Activated naive CD4-positive, alpha-beta T cell treated with anti-CD3 and anti-CD28 coated beads, Interleukin-2, amount 50 U/mL, for 16 hours (primary cell): ENCODE measurements at regions not wholly inside any gene's neighbourhood (a gene's known extent, or its start where the extent isn't known, plus 50 kb on each side); places are given as distances from the start of the nearest gene placed in this dataset.
"Not testable (repeated sequence)": the region's sequence is repeated elsewhere in the genome, so short reads cannot be mapped to it uniquely, and the experiment has no call there.

Experiments used
- DNase-seq: peaks from one replicate; pipeline ENCODE4 v3.0.0-alpha.2; 2020

DNA sequence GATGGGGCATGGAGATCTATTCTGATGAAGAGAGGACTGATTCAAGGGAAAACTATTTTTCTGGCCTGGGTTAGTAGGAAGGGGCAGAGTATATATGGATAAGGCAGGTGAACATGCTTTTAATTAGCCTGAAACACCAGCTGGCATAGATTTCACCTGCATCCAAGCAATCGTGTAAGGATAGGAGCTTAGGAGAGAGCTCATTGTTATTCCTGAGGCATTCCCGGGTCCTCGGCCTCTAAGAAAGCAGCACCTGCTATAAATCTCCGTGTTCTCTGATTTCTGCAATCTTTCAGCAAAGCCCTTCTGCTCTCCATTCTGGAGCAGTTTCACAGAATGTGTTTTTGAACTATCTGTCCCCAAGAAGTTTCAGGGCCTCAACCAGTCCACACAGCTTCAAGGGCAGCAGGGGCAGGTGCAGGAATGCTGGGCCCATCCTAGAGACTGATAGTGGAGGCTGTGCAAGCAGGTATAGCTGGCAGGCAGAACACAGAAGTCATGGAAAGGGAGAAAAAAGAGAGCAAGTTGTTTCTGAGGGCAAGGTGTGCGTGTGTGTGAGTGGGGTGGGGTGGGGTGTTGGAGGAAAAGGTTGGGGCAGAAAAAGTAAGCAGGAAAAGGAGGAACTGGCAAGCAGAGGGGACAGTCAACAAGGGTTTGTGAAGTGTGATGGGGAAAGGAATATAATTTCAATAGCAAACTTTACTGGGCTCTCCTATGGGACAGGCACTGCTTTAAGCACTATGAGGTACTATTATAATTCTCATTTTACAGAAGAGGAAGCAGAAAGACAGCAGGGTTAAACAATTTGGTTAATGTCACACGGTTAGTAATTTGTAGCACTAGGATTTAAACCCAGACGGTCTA is 203.7 kb upstream of the SSTR1 start:
- DNase-seq = no peak

DNA sequence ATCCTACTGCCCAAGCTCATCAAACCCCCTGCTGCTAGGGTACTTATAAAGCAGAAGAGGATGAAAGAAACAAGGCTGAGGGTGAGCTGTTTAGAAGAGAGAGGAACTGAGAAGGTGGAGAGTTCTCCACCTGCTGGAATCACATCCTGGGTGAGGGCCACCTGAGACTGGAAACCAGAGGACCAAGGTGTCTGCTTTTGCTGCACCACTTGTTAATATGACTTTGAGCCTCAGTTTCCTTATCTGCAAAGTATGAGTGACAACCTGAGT is 203.2 kb upstream of the SSTR1 start:
- DNase-seq = no peak

- DNase-seq = not testable (repeated sequence)
Measured at GRCh38 chr14:38011156-38011555, 196.5 kb upstream of the SSTR1 start.

DNA sequence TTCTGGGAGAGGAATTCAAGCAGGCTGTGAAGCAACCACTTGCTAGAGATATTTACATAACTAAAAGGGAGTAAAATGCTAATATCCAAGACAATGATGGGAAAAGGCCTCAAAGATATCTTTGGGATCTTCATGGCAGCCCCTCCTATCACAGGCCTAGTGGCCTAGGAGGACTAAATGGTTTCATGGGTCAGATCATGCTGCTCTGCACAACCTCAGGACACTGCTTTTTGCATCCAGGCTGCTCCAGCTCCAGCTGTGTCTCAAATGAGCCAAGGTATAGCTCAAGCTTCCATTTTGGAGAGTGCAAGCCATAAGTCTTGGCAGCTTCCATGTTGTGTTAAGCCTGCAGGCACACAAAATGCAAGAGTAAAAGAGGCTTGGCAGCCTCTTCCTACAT is 195.6 kb upstream of the SSTR1 start:
- no peak for DNase-seq

- no peak for DNase-seq
Measured at GRCh38 chr14:38016497-38016896, 191.2 kb upstream of the SSTR1 start.

DNA sequence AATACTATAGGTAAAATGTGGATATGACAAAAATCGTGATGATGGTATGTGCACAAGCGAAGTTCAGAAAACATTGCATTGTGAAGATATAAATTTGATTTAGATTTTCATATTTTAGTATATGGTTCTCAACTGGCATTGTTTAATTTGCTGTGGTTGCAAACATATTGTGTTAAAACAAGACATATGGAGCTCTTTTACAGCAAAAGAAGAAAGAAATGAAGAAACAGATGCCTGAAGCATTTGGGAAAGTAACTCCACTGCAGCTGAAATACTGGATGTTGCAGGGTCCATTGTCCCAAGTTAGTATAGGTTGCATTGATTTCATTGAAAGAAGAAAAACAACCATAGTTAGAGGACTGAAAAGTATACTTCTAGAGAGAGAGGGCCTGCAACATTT is 185.8 kb upstream of the SSTR1 start:
- DNase-seq = no peak

DNA sequence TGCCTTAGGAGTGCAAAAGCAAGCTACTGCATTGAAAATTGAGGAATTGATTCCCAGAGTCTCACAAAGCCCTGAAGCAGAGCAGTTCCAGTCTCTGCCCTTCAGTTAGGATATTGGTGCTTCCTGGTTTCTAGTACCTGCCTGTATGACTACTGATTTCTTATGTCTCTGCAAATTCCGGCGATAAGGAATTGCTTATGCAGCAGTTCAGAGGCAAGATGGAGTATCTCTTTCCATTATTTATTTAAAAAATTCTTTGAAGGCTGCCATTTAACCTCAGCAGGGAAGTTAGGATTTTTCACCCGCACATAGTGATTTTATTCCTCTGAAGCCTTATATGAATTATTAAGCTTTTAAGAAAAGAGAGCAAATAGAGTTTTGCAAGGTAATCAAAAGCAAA is 184.9 kb upstream of the SSTR1 start:
- DNase-seq = no peak

GRCh38 chr14:38038171-38038570 is 169.5 kb upstream of the SSTR1 start:
- DNase-seq = no peak

DNA sequence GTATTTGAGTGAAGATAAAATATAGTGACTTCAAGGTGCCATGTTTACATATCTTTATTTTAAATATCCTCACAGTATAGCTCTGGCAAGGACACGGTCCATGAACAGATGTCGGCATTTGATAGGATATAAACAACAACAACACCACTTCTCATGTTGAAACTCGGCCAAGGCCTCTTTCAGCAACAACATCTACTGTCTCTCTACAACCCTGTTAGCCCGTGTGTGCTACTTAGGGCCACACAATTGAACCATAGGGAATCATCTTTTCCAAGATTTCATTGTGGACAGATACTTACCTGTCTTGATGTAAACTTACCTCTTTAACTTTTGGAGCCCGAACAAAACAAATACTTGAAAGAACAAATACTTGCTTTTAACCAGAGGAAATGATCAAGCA is 168.7 kb upstream of the SSTR1 start:
- no peak for DNase-seq

DNA sequence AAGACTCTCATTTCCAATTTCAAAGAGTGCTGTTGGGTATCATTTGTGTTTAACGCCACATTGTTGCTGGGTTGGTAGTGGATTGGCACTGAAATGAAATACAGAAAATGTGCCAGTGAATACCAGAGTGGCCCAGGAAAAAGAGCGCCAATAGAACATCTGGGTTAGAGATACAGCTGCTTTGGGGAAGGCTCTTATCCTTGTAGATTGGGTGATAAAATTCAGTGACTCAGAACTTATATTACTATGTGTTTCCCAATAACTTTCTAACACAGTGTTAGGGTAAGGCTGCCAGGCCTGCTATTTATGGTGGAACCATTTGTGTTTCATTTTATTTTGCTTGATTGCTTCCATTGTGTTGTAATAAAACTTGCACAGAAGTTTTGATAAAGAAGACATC is 168.2 kb upstream of the SSTR1 start:
- no peak for DNase-seq

DNA sequence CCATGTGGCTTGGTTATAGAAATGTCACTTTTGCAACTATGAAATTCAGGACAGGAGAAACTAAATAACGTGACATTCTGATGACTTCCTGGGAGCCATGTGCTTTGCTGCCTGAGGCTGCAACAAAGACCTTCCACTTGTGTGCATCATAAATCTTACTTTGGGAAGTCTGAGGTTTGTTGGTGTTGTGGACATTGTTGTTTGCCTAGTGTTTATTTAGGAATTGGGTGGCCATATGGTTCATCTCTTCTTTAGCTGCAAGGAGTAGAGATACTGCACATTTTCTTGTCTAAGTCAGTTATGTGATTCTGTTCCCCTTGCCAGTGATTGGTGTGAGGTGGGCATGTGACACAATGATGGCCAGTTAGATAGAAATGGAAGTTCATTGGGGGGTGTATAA is 167.3 kb upstream of the SSTR1 start:
- no peak for DNase-seq

DNA sequence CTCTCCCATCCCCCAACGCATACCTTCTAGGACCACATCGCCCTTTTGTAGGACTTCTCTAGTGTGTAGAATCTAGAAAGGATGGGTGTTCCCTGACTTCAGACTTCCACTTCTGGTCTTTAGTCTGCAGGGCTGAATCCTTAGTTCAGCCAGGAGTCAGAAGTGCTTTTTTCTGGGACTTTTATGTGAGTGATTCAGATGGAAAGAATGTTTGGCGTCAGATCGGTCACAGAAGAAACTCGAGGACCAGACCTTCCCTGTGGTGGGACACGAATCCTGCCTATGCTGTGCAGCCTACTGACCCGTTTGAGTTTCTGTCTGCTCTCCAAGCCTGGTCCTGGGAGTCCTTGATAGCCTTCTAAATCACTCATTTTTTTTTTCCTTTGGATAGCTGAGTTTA is 165.4 kb upstream of the SSTR1 start:
- no peak for DNase-seq

DNA sequence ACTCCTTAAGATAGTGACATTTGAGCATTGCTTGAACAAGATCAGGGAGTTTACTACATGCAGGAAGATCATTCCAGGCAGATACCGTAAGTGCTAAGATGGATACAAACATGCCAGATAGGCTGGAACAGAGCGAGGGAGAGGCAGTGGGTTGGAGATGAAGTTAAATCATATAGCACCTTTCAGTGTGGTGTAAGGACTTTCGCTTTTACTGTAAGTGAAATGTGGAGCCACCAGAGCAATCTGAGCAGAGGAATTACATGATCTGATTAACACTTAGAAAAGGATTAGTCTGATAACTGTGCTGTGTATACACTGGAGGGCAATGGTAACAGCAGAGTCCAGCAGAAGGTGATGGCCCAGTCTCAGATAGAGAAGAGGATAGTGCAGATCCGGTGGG is 163.0 kb upstream of the SSTR1 start:
- DNase-seq = no peak

DNA sequence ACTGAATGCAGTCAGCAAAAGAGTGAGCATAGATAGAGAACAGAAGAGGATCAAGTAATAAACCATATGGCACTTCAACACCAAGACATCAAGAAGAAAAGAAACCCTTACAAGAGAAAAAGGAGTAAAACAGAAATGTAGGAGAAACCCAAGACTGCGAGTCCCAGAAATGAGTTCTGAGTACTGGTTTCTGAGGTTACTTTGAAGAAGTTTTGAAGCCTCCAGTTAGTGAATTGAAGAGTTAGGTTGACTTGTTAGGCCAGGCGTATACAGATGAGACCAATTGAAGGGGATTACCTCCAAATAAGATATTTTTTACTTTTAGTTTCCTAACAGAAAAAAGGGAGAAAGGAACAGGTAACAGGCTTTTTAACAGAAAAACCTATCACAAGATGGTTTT is 162.2 kb upstream of the SSTR1 start:
- DNase-seq = no peak

DNA sequence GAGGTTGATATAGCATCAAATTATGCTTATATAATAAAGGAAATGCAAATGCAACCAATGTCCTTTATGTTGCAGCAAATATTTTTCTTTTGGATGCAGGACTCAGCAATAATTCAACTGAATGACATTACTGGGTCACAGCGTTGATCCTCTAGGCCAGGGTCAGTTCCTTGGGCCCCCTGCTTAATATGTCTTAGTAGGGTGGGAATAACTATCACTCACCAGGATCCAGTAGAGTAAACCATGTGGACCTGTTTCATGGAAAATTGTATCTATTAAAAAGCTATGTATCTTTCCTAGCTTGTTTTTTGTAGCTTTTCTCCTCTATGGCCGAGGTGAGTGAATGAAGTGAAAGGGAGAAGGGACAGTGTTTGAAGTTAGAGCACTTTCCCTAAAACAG is 161.5 kb upstream of the SSTR1 start:
- no peak for DNase-seq

DNA sequence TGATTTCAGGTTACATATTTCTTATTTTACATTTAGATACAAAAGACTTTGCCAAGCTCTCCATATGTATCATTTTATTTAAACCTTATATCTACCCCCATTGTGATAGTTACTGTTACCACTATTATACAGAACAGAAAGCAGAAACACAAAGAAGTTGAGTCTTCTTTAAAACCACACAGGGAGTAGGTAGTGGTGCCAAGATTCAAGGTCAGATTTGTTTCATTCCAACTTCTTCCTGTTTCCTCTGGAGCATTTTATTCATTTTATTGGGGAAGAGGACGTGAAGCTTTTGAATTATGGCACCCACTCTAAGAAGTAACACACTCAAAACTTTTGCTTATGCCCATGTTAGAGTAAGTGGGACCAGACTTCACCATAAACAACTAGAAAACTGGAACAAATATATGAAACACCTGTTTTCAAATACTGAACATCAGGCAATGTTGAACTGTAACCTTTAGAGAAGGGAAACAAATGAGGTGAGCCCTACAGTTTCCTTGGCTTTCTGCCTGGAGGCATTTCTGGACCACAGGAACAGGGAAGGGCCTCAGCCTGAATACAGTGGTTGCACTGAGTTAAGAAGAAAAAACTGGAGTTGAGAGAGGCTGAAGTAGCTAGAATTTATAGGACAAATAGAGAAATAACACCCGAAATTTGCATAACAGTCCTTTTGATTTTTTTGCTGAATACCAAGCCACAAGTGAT is 160.4 kb upstream of the SSTR1 start:
- DNase-seq = no peak

GRCh38 chr14:38053666-38054065 is 154.0 kb upstream of the SSTR1 start:
- DNase-seq = no peak

DNA sequence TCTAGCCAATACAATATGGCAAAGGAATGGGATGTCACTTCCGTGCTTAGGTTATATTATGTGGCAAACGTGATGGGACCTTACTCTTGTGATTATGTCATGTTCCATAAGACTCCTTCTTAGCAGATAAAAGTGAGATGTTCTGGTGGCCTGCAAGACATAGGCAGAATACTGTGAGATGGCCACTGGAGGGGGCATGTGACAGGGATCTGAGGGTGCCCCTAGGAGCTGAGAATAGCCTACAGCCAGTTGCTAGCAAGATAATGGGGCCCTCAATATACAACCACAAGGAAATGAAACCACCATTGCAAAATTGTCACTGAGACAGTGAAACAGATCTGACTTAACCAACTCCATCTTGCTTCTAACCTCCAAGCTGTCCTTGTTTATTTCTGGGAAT is 151.4 kb upstream of the SSTR1 start:
- DNase-seq = no peak

DNA sequence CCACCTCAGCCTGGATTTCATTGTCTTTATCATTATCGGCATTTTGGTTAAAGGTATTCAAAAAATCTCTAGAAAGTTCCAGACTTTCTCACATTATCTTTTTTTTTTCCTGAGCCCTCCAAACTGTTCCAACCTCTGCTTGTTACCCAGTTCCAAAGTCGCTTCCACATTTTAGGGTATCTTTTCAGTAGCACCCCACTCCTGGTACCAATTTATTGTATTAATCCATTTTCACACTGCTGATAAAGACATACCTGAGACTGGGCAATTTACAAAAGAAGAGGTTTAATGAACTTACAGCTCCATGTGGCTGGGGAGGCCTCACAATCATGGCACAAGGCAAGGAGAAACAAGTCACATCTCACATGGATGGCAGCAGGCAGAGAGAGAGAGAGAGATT is 145.5 kb upstream of the SSTR1 start:
- DNase-seq = not testable (repeated sequence)

DNA sequence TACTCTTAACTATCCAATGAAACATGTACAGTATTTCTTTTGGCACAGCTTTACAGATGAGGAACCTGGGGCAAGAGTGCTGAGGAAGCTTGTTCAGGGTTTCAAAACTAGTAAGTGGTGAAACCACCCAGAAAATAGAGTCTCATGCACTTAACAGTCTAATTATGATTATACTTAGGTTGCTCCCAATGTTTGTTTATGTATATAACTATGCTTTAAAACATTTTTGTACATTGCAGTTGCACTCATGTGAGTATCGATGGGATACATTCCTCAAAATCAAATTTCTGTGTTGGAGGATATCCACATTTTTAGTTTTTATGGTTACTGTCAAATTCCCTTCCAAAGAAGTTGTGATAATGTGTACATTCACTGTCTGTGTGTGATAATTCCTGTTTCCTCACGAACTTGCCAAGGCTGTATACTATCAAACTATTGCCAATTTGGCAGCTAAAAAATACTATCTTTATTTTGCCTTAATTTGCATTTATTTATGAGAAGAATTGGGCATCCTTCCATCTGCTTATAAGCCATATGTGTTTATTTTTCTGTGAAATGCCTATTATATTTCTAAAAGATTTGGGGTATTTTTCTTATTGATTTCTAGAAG is 143.9 kb upstream of the SSTR1 start:
- DNase-seq = no peak

DNA sequence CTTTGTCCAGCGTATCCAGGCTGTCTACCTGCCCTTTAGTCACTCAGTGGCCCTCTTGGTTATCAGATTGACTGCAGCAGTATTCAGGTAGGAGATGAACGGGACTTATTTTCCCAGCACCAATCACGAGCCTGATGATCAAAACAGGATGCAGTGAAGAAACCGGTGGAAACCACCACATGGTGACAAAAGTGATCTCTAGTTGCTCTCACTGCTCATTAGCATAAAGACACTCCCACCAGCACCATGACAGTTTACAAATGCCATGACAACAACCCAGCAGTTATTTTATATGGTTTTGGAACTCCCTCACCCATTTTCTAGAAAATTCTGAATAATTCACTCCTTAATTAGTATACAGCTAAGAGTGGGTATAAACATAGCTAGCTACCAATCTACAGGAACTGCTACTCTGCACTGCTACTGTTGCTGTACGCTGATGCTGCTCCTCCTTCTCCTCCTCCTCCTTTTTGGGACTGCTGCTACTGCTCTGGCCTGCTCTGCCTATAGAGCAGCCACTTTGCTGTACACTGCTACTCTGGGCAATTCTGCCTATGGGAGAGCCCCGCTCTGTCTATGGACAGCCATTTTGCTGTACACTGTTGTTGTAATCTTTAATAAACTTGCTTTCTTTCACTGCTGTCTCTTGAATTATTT is 142.5 kb upstream of the SSTR1 start:
- peak; percentile 33 for DNase-seq

GRCh38 chr14:38070061-38070588 is 137.6 kb upstream of the SSTR1 start:
- no peak for DNase-seq

DNA sequence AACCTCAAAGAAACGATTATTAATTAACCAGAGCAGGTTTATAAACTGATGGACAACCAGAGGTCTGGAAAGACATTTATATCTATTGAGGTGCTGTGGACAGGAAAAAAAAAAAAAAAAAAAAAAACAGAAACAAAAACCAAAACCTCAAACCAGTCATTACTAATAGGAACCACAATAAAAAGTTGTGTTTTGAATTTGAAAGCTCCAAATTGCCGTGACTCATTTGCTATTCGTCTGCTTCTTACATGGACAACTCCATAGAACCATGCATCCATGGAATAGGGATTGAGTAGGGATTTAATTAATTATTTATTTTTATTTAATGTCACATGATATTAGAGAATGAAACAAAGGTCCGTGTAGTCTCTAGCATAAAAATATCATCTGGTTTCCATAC is 134.1 kb upstream of the SSTR1 start:
- no peak for DNase-seq

GRCh38 chr14:38074081-38074480 is 133.6 kb upstream of the SSTR1 start:
- DNase-seq = no peak
